Spleen (tissue), 7 donors: ENCODE measurements at regions not wholly inside any gene's neighbourhood (a gene's known extent, or its start where the extent isn't known, plus 50 kb on each side); places are given as distances from the start of the nearest gene placed in this dataset.

Experiments used
- CTCF ChIP-seq, 11 experiments: fragments of 200-600 bp in 7 of 11; fragments of 450-650 bp in 4 of 11; sonication (generic) in 4 of 11; IDR thresholded peaks in 8 of 11; conservative IDR thresholded peaks in 3 of 11; 1 replicate in 7 of 11; 2 replicates in 4 of 11; pipeline versions ENCODE4 v1.4.0 to v1.8.0; 2016 to 2021; ENCODE audit warnings: antibody characterized with exemption in 11 of 11, inconsistent platforms in 4 of 11, mild to moderate bottlenecking in 1 of 11
- POLR2A ChIP-seq, 3 donors: fragments of 450-650 bp; IDR thresholded peaks; one replicate each; pipeline ENCODE4 v1.5.1; 2017; ENCODE audit warnings: antibody characterized with exemption in 3 of 3, mild to moderate bottlenecking in 1 of 3
- donor health status: DM: no; HTN: no; CAD: no; lungs with moderate emphysema.
- donor health status: DM: no; HTN: no; CAD: no.
- donor health status: DM: no; HTN: no; CAD: no.

GRCh38 chr9:12503606-12504122 lies 189.5 kb upstream of the TYRP1 start:
- TF ChIP-seq CTCF (IDR thresholded peaks at IDR 0.05 in 8 of 11, conservative IDR thresholded peaks at IDR 0.05 in 3 of 11) (no peak), POLR2A (IDR thresholded peaks at IDR 0.05) (no peak)
